Nephron progenitor cell (in vitro differentiated cells): ENCODE measurements at regions not wholly inside any gene's neighbourhood (a gene's known extent, or its start where the extent isn't known, plus 50 kb on each side); places are given as distances from the start of the nearest gene placed in this dataset.

Source experiments
- DNase-seq: peaks from one replicate; pipeline ENCODE4 v3.0.0; 2021
- H3K27ac Mint-ChIP-seq: 2 replicates; pipeline ENCODE4 v1.8.0; 2021; ENCODE audit warnings: mild to moderate bottlenecking, moderate library complexity, mixed read lengths
- H3K27me3 Mint-ChIP-seq: 2 replicates; pipeline ENCODE4 v1.8.0; 2021; ENCODE audit warnings: mild to moderate bottlenecking, low read depth, mixed read lengths; ENCODE audit not compliant: poor library complexity
- H3K36me3 Mint-ChIP-seq: 2 replicates; pipeline ENCODE4 v1.8.0; 2021; ENCODE audit warnings: low read depth, mixed read lengths
- H3K4me1 Mint-ChIP-seq: 2 replicates; pipeline ENCODE4 v1.8.0; 2021; ENCODE audit warnings: mixed read lengths
- H3K4me3 Mint-ChIP-seq: 2 replicates; pipeline ENCODE4 v1.8.0; 2021; ENCODE audit warnings: mild to moderate bottlenecking, moderate library complexity, mixed read lengths
- H3K9me3 Mint-ChIP-seq: 2 replicates; pipeline ENCODE4 v1.8.0; 2021; ENCODE audit warnings: mild to moderate bottlenecking, moderate library complexity, mixed read lengths
- TF ChIP-seq, protein P1 (sequence below): fragments of 200-600 bp; sonication (generic); IDR thresholded peaks from 2 replicates; pipeline ENCODE4 v1.5.0; 2021; ENCODE audit warnings: antibody characterized with exemption

GRCh38 chr7:130865408-130866236 lies 131.6 kb upstream of the KLF14 start:
- no peak overlapping the region for H3K27ac Mint-ChIP-seq
- H3K4me3 Mint-ChIP-seq, result no peak overlapping the region
- peak; percentile 51 for DNase-seq
- peaks cover 18% of the 10 kb centered on the region for H3K9me3 Mint-ChIP-seq
- H3K27me3 Mint-ChIP-seq, result peaks cover 11% of the 10 kb centered on the region
- TF ChIP-seq, protein P1, sequence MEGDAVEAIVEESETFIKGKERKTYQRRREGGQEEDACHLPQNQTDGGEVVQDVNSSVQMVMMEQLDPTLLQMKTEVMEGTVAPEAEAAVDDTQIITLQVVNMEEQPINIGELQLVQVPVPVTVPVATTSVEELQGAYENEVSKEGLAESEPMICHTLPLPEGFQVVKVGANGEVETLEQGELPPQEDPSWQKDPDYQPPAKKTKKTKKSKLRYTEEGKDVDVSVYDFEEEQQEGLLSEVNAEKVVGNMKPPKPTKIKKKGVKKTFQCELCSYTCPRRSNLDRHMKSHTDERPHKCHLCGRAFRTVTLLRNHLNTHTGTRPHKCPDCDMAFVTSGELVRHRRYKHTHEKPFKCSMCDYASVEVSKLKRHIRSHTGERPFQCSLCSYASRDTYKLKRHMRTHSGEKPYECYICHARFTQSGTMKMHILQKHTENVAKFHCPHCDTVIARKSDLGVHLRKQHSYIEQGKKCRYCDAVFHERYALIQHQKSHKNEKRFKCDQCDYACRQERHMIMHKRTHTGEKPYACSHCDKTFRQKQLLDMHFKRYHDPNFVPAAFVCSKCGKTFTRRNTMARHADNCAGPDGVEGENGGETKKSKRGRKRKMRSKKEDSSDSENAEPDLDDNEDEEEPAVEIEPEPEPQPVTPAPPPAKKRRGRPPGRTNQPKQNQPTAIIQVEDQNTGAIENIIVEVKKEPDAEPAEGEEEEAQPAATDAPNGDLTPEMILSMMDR, result no peak
- no peaks in the 10 kb centered on the region for H3K4me1 Mint-ChIP-seq
- H3K36me3 Mint-ChIP-seq, result no peaks in the 10 kb centered on the region

GRCh38 chr7:130867039-130867438 lies 133.0 kb upstream of the KLF14 start:
- Mint-ChIP-seq H3K36me3 (no peaks in the 10 kb centered on the region), H3K9me3 (peaks cover 5% of the 10 kb centered on the region), H3K4me1 (no peaks in the 10 kb centered on the region), H3K27me3 (peaks cover 11% of the 10 kb centered on the region), H3K4me3 (no peak overlapping the region), H3K27ac (no peak overlapping the region)
- TF ChIP-seq, protein P1, result no peak
- DNase-seq, result no peak

DNA sequence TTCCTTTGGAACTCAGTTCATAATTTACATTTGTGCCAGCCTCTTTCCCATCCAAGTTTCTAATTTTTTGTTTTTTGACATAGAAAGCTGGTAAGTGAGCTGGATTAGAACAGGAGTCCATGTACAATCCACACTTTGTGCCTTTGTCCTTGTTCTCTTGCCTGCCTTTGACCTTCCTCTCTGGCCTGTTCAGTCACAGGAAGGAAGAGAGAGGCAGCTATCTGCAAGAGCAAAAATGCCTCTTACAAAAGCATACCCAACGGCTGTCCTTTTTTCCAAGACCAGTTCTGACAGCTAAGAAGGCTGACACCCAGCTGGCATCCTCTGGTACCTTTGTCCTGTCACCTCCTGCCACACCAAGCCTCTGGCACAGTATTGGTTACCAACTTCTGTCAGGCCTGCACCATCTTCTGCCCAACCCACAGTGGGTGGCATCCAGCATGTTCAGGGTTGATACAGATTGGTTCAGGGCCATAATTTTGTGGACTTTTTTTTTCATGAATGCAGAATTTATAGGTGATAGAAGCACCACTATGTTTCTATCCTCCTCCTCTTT lies 133.7 kb upstream of the KLF14 start:
- no peak for DNase-seq
- H3K4me3 Mint-ChIP-seq, result no peak overlapping the region
- TF ChIP-seq, protein P1, result no peak
- H3K36me3 Mint-ChIP-seq, result no peaks in the 10 kb centered on the region
- H3K4me1 Mint-ChIP-seq, result no peaks in the 10 kb centered on the region
- peaks cover 11% of the 10 kb centered on the region for H3K27me3 Mint-ChIP-seq
- H3K27ac Mint-ChIP-seq, result no peak overlapping the region
- H3K9me3 Mint-ChIP-seq, result no peaks in the 10 kb centered on the region

- Mint-ChIP-seq H3K4me3 (no peak overlapping the region), H3K9me3 (no peaks in the 10 kb centered on the region)
Observed at GRCh38 chr7:130868139-130868538, 134.1 kb upstream of the KLF14 start.

DNA sequence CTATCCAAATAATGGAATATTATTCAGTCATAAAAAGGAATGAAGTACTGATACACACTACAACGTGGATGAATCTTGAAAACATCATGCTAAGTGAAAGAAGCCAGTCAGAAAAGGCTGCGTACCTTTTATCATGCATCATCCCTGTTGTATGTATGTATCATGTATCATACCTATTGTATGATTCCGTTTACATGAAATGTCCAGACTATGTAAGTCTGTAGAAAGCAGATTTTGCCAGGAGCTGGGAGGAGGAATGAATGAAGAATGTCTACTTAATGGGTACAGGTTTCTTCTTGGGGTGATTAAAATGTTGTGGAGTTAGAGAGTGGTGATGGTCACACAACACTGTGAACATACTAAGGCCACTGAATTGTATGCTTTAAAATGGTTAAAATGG lies 135.9 kb upstream of the KLF14 start:
- H3K27ac Mint-ChIP-seq, result no peak overlapping the region
- no peaks in the 10 kb centered on the region for H3K9me3 Mint-ChIP-seq
- DNase-seq, result no peak
- TF ChIP-seq, protein P1, result no peak
- H3K4me3 Mint-ChIP-seq, result no peak overlapping the region
- no peaks in the 10 kb centered on the region for H3K4me1 Mint-ChIP-seq
- peaks cover 11% of the 10 kb centered on the region for H3K27me3 Mint-ChIP-seq
- H3K36me3 Mint-ChIP-seq, result no peaks in the 10 kb centered on the region

More at GRCh38 chr7:130868139-130868538, 134.1 kb upstream of the KLF14 start:
- no peak for DNase-seq
- Mint-ChIP-seq H3K27me3 (peaks cover 11% of the 10 kb centered on the region), H3K36me3 (no peaks in the 10 kb centered on the region), H3K27ac (no peak overlapping the region), H3K4me1 (no peaks in the 10 kb centered on the region)
- TF ChIP-seq, protein P1, result no peak

- H3K27ac Mint-ChIP-seq, result no peak overlapping the region
- H3K9me3 Mint-ChIP-seq, result no peaks in the 10 kb centered on the region
- no peak for DNase-seq
- TF ChIP-seq, protein P1, result no peak
- H3K27me3 Mint-ChIP-seq, result peaks cover 5% of the 10 kb centered on the region
- no peaks in the 10 kb centered on the region for H3K36me3 Mint-ChIP-seq
- peaks cover 17% of the 10 kb centered on the region for H3K4me1 Mint-ChIP-seq
- H3K4me3 Mint-ChIP-seq, result no peak overlapping the region
Observed at GRCh38 chr7:130872341-130872740, 138.3 kb upstream of the KLF14 start.
